LNCAP (cell line): ENCODE measurements at regions not wholly inside any gene's neighbourhood (a gene's known extent, or its start where the extent isn't known, plus 50 kb on each side); places are given as distances from the start of the nearest gene placed in this dataset.

ENCODE experiments used
- CTCF ChIP-seq: fragments of 450-650 bp; IDR thresholded peaks from 2 replicates; pipeline ENCODE4 v1.5.1; 2017; ENCODE audit warnings: mild to moderate bottlenecking

DNA sequence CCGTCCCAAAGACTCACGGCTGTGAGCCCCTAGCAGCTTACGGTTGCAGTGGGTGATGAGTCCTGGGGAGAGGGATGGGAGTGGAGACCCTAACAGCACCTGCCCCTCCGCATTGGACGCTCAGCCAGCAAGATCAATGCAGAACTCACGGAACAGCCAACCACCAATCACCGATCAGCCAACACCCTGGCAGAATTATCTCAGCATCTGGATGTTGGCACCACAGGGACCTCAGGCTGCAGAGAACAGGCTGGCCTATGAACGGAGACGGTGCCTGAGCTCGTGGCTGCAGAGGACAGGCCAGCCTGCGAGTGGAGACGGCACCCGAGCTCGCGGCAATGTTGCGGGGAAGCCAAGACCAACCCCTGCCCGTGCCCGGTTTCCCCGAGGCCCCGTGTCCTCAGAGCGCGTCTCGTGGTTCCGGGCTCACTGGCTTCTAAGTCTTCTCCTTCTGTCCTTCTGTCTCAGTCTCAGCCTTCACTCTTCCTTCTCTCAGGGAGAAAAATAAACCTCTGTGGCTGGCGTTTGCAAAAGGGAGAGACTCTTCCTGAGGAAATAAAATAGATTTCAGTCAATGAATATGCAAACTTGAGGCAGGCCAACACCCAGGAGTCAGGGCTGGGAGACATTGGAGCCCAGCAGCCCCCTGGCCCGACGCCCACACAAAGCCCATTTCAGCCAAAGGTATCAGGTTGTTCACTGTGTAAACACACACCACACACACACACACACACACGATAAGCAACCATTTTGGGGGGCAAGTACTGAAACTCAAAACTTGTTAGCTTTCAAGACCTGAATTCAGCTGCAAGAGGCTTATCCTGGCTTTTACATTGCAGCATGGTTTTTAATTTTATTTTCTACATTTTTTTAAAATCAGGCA lies 67.8 kb downstream of the SIK1 start:
- TF ChIP-seq CTCF = no peak

DNA sequence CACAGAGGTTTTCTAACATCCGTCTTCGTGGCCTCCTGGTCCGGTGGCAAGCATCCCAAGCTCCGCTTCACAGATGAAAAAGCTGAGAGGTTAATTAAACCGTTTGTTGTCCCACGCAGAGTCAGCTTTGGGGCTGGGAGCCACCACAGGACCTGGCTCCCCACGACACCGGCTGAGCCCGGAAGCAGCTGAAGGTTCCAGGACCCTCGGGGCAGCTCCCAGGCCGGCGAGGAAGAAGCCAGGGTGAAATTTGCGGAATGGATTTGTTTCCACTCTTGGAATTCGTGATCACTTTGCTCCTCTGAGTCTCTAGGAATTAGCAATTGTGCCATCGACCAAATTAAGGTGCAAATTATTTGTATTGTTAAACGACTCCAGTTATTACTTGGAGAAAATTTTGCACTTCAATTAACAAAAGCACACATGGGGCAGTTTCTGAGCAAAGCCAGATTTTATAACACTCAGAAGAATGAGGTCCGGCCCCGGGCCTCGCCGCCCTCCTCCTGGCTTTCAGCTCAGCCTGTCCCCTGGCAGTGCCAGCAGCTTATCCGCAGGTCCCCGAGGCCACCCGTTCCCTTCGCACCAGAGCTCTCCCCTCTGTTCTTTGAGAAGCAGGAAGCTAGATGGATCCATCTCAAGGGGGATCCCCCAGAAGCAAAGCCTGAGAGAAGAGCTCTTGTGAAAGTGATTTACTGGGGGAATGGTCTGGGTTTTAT lies 69.1 kb downstream of the SIK1 start:
- no peak for TF ChIP-seq CTCF

- no peak for TF ChIP-seq CTCF
Observed at GRCh38 chr21:43355925-43356289, 71.0 kb downstream of the SIK1 start.

DNA sequence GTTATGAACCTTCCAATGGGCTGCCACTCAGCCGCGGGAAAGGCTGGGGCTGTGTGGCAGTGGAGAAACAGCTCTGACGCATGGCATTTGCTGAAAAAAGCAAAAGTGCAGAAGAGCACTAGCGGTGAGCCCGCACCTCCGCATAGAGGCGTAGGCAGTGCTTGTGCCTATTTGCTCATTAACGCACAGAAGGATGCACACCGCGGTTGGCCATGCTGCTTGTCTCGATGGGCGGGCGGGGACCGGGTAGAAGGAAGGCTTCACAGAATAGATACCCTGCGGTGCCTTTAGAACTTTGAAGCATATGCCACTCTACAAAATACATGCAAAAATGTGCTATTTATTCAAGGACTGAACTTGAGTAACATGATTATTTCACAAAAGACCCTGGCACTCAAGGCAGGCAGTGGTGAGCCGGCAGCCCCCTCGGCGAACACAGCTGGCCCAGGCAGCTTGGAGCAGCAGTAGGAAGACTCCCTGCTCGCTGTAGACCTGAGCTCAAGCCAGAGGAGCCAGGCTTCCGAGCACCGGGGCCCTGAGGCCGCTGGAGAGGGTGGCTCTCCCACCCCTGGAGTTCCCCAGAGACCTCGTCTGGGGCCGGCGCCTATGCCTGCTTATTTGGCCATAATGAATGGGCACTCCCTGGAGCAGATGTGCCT lies 71.5 kb downstream of the SIK1 start:
- no peak for TF ChIP-seq CTCF

GRCh38 chr21:43354666-43355065 lies 72.3 kb downstream of the SIK1 start:
- no peak for TF ChIP-seq CTCF

GRCh38 chr21:43354026-43354420 lies 72.9 kb downstream of the SIK1 start:
- TF ChIP-seq CTCF = no peak

GRCh38 chr21:43353282-43354025 lies 73.5 kb downstream of the SIK1 start:
- TF ChIP-seq CTCF = no peak
